ENCODE measurements at regions not wholly inside any gene's neighbourhood (a gene's known extent, or its start where the extent isn't known, plus 50 kb on each side); places are given as distances from the start of the nearest gene placed in this dataset.

GRCh38 chr3:104458657-104459056 is 908.1 kb upstream of the ALCAM start (continued):
- no peak for TF ChIP-seq POLR2AphosphoS2 (conservative IDR thresholded peaks at IDR 0.05; ENCODE audit: low read length)
- no peak for TF ChIP-seq ESRRA (IDR thresholded peaks at IDR 0.05; ENCODE audit: borderline replicate concordance, low read length)

DNA sequence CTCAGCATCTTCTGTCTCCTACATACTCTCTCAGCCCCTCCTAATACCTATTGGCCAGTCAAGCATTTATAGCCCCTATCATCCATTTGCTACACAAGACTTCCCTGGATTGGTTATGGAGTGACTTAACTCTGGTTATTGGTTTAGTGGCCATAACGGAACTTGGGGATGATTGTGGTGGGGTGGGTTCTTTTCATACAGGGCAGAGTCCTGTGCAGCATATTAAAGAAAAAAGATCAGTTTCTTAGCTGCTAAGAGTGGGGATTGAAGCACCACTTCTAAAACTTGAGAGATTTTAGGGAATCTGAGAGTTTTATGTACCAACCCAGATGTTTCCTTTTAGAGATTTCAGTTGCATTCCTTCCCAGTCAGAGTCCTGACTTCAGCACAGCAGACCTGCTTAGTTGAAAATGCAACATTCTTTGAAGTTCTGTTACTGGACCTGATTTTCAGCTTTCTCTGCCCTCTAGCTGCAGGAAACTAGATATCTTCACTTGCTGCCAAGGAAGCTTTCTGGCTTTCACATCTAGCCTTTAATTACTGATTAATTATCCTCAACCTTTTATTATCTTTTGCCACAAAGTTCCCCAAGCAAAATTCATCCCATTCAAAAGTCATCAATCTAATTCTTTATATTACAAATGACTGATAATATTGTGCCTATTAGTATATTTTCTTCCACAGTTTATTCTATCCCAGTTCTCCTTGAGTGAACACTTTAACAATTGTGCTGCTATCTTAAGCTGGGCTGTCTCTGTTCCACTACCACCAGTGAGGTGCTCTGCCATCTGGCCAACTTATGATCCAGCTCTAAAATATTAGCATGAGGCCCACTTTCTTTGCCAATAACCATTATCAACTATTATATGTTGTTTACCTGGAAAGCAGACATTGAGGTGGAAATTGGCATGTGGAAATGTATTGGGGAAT is 906.0 kb upstream of the ALCAM start:
- H3K4me3 ChIP-seq, result no peak overlapping the region
- DNase-seq (ENCODE audit: low read depth in 1 of 2, low spot score in 1 of 2) (no peak), FAIRE-seq (no peak), ATAC-seq (0 out of 6 replicates have a peak, but pooled peaks of 1 of the 2 experiments have one; percentile 31)
- WGBS (ENCODE audit: missing lambda C conversion rate), result 44% methylated on average over 1 of the region's 1 CpG
- no peak overlapping the region for H3K27ac ChIP-seq
- peaks cover 4% of the 10 kb centered on the region; the same call in 2 of the 3 replicates for H3K9me3 ChIP-seq
- no peak overlapping the region for H3K4me2 ChIP-seq
- CTCF ChIA-PET, result interaction anchor here (1.2 kb wide), 2 partner anchors 9 kb away, joined by 3 to 4 read pairs; no protein-coding TSS in a partner anchor
- POLR2A ChIA-PET, result no interaction called here
- no peaks in the 10 kb centered on the region for H3K4me1 ChIP-seq
- TF ChIP-seq FOSB (CRISPR knock-in tag; IDR thresholded peaks at IDR 0.05) (no peak), SREBF2 (IDR thresholded peaks at IDR 0.05) (no peak), ESRRA (IDR thresholded peaks at IDR 0.05; ENCODE audit: borderline replicate concordance, low read length) (no peak), BHLHE40 (IDR thresholded peaks at IDR 0.05; ENCODE audit: low read depth, low read length) (no peak), CHD2 (IDR thresholded peaks at IDR 0.05; ENCODE audit: low read length, partially characterized antibody) (no peak), TP53 (CRISPR knock-in tag; IDR thresholded peaks at IDR 0.05) (no peak), RAD21 (conservative IDR thresholded peaks at IDR 0.05 in 1 of 2, IDR thresholded peaks at IDR 0.05 in 1 of 2) (peak; percentile 16 to 25; a peak in 2 of 5 replicates), CEBPB (IDR thresholded peaks at IDR 0.05) (no peak), KDM1A (IDR thresholded peaks at IDR 0.05; ENCODE audit: low read depth) (no peak), SMC3 (IDR thresholded peaks at IDR 0.05) (0 out of 3 replicates have a peak, but pooled peaks have one; percentile 12), CTCF (IDR thresholded peaks at IDR 0.05) (peak; percentile 34)
- TF ChIP-seq, protein P1, sequence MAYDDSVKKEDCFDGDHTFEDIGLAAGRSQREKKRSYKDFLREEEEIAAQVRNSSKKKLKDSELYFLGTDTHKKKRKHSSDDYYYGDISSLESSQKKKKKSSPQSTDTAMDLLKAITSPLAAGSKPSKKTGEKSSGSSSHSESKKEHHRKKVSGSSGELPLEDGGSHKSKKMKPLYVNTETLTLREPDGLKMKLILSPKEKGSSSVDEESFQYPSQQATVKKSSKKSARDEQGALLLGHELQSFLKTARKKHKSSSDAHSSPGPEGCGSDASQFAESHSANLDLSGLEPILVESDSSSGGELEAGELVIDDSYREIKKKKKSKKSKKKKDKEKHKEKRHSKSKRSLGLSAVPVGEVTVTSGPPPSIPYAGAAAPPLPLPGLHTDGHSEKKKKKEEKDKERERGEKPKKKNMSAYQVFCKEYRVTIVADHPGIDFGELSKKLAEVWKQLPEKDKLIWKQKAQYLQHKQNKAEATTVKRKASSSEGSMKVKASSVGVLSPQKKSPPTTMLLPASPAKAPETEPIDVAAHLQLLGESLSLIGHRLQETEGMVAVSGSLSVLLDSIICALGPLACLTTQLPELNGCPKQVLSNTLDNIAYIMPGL (CRISPR knock-in tag; IDR thresholded peaks at IDR 0.05; ENCODE audit: borderline replicate concordance), result no peak

GRCh38 chr3:104461431-104461830 is 905.3 kb upstream of the ALCAM start:
- H3K4me3 ChIP-seq, result no peak overlapping the region
- H3K9me3 ChIP-seq, result peaks cover 4% of the 10 kb centered on the region; the same call in 2 of the 3 replicates
- H3K4me2 ChIP-seq, result no peak overlapping the region
- FAIRE-seq (no peak), DNase-seq (ENCODE audit: low read depth in 1 of 2, low spot score in 1 of 2) (no peak), ATAC-seq (no peak)
- no peak overlapping the region for H3K27ac ChIP-seq
- TF ChIP-seq SMC3 (IDR thresholded peaks at IDR 0.05) (no peak), PHF8 (IDR thresholded peaks at IDR 0.05; ENCODE audit: borderline replicate concordance, low read depth) (no peak), ELK1 (IDR thresholded peaks at IDR 0.05; ENCODE audit: low read depth, low read length) (no peak), USF2 (IDR thresholded peaks at IDR 0.05) (no peak), NPAS2 (CRISPR knock-in tag; IDR thresholded peaks at IDR 0.05; ENCODE audit: borderline replicate concordance) (no peak), JUN (IDR thresholded peaks at IDR 0.05) (no peak), TFCP2L1 (CRISPR knock-in tag; IDR thresholded peaks at IDR 0.05) (no peak), RCOR1 (IDR thresholded peaks at IDR 0.05; ENCODE audit: low read depth, low read length) (no peak), GATA3 (IDR thresholded peaks at IDR 0.05; ENCODE audit: borderline replicate concordance) (no peak), HDAC2 (IDR thresholded peaks at IDR 0.05) (no peak), MAFK (IDR thresholded peaks at IDR 0.05; ENCODE audit: partially characterized antibody) (no peak), MAZ (IDR thresholded peaks at IDR 0.05; ENCODE audit: borderline replicate concordance, low read depth, low read length) (no peak)
- TF ChIP-seq, protein P2, sequence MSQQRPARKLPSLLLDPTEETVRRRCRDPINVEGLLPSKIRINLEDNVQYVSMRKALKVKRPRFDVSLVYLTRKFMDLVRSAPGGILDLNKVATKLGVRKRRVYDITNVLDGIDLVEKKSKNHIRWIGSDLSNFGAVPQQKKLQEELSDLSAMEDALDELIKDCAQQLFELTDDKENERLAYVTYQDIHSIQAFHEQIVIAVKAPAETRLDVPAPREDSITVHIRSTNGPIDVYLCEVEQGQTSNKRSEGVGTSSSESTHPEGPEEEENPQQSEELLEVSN (IDR thresholded peaks at IDR 0.05; ENCODE audit: borderline replicate concordance, low read depth), result no peak
- 41% methylated on average over 1 of the region's 1 CpG for WGBS (ENCODE audit: missing lambda C conversion rate)
- ChIA-PET CTCF (interaction anchor here (1.2 kb wide), 1 partner anchor 9 kb away, joined by 3 read pairs; no protein-coding TSS in a partner anchor), POLR2A (no interaction called here)
- H3K4me1 ChIP-seq, result no peaks in the 10 kb centered on the region

Data from A549 (cell line).